Thymus (tissue), 11 donors: ENCODE measurements at regions not wholly inside any gene's neighbourhood (a gene's known extent, or its start where the extent isn't known, plus 50 kb on each side); places are given as distances from the start of the nearest gene placed in this dataset.

Source experiments
- DNase-seq, 9 donors: peaks; one replicate each; pipeline ENCODE4 v3.0.0-alpha.2; 2013; ENCODE audit warnings: low spot score in 9 of 9, low read depth in 6 of 9, missing footprints in 1 of 9
- H3K27ac ChIP-seq, 2 donors: one replicate each; pipeline ENCODE4 v1.5.1; 2013; ENCODE audit warnings: control low read depth in 1 of 2, low read depth in 1 of 2, low read length in 1 of 2, mild to moderate bottlenecking in 1 of 2, moderate library complexity in 1 of 2
- H3K27me3 ChIP-seq, 2 donors: one replicate each; pipeline ENCODE4 v1.5.1; 2013; ENCODE audit warnings: low read length in 1 of 2; ENCODE audit not compliant: control insufficient read depth in 2 of 2, insufficient read depth in 1 of 2
- H3K36me3 ChIP-seq, 2 donors: one replicate each; pipeline ENCODE4 v1.5.1; 2013; ENCODE audit warnings: low read length in 1 of 2, mild to moderate bottlenecking in 1 of 2, moderate library complexity in 1 of 2; ENCODE audit not compliant: control insufficient read depth in 2 of 2, insufficient read depth in 2 of 2
- H3K4me1 ChIP-seq, 2 donors: one replicate each; pipeline ENCODE4 v1.5.1; 2013; ENCODE audit warnings: low read length in 2 of 2; ENCODE audit not compliant: control insufficient read depth in 2 of 2, insufficient read depth in 2 of 2
- H3K4me3 ChIP-seq, 2 donors: one replicate each; pipeline ENCODE4 v1.5.1; 2013; ENCODE audit warnings: low read length in 2 of 2, control low read depth in 1 of 2, mild to moderate bottlenecking in 1 of 2
- H3K9me3 ChIP-seq, 2 donors: one replicate each; pipeline ENCODE4 v1.5.1; 2013; ENCODE audit warnings: low read length in 1 of 2, mild to moderate bottlenecking in 1 of 2; ENCODE audit not compliant: control insufficient read depth in 2 of 2, insufficient read depth in 1 of 2
- WGBS: extraction: QIAGEN DNeasy Blood & Tissue Kit; methylation state at CpG from one replicate; pipeline ENCODE4 v1.1.7; 2013; 5-methylcytosine and 5-hydroxymethylcytosine counted together
- donor health status: healthy.

GRCh38 chr4:184922301-184922700, 96.0 kb upstream of the HELT start:
- no peak for DNase-seq

GRCh38 chr4:184924516-184924915, 93.8 kb upstream of the HELT start:
- Histone ChIP-seq H3K4me1 (no peaks in the 10 kb centered on the region), H3K27ac (no peak overlapping the region), H3K4me3 (no peak overlapping the region), H3K36me3 (no peaks in the 10 kb centered on the region), H3K27me3 (no peaks in the 10 kb centered on the region), H3K9me3 (peaks cover 0 to 4% of the 10 kb centered on the region in 2 donors)
- no peak for DNase-seq
- WGBS = 94% methylated on average over 2 of the region's 2 CpGs

More at GRCh38 chr4:184922301-184922700, 96.0 kb upstream of the HELT start:
- 95% methylated on average over 3 of the region's 3 CpGs for WGBS
- Histone ChIP-seq H3K4me3 (no peak overlapping the region), H3K27me3 (no peaks in the 10 kb centered on the region), H3K4me1 (no peaks in the 10 kb centered on the region), H3K36me3 (no peaks in the 10 kb centered on the region), H3K27ac (no peak overlapping the region), H3K9me3 (no peaks in the 10 kb centered on the region)

- Histone ChIP-seq H3K27me3 (no peaks in the 10 kb centered on the region), H3K36me3 (no peaks in the 10 kb centered on the region), H3K4me1 (no peaks in the 10 kb centered on the region), H3K27ac (no peak overlapping the region), H3K4me3 (no peak overlapping the region), H3K9me3 (peaks cover 0 to 5% of the 10 kb centered on the region in 2 donors)
- 97% methylated on average over 8 of the region's 8 CpGs for WGBS
- DNase-seq = no peak
Measured at GRCh38 chr4:184929476-184929875, 88.8 kb upstream of the HELT start.

DNA sequence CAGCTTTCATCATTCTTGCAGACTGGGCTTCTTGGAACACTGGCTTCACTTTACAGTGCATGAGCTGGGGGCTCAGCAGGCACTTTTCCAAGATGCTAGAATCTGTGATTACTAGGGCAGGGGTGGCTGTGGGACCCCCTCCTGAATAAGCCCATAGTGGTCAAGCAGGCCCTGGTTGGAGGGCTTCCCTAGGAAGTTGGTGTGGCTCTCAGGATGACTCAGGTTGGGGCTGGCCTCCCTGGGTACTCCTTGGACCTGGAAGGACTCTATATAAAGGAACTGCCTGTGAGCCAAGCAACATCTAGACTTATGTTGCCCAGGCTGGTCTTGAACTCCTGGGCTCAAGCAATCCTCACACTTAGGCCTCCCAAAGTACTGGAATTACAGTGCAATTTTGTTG, 88.3 kb upstream of the HELT start:
- Histone ChIP-seq H3K9me3 (peaks cover 0 to 5% of the 10 kb centered on the region in 2 donors), H3K36me3 (no peaks in the 10 kb centered on the region), H3K27ac (no peak overlapping the region), H3K4me1 (no peaks in the 10 kb centered on the region), H3K27me3 (no peaks in the 10 kb centered on the region), H3K4me3 (no peak overlapping the region)
- DNase-seq = no peak

GRCh38 chr4:184932343-184932742, 85.9 kb upstream of the HELT start:
- peak in 1 of 9 donors; percentile 18 for DNase-seq
- H3K36me3 ChIP-seq = no peaks in the 10 kb centered on the region
- no peaks in the 10 kb centered on the region for H3K4me1 ChIP-seq
- no peak overlapping the region for H3K27ac ChIP-seq
- H3K9me3 ChIP-seq = peaks cover 0 to 5% of the 10 kb centered on the region in 2 donors
- 76% methylated on average over 7 of the region's 7 CpGs for WGBS
- H3K27me3 ChIP-seq = no peaks in the 10 kb centered on the region
- no peak overlapping the region for H3K4me3 ChIP-seq

DNA sequence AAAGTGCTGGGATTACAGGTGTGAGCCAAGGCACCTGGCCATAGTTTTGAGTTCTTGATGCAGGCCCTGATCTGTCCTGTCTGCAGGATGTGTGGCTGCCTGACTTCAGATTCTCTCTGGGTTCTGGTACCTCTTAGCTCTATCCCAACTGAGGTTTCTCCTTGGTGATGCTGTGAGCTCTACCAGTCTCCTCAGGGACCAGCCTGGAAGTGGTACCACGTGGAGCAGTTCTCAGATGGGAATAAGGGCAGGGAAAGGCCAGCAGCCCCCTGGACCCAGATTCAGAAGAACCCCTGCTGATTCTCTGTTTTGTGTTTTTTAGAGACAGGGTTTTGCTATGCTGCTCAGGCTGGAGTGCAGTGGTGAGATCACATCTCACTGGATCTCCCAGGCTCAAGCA, 85.0 kb upstream of the HELT start:
- Histone ChIP-seq H3K27me3 (no peaks in the 10 kb centered on the region), H3K36me3 (no peaks in the 10 kb centered on the region), H3K9me3 (peaks cover 0 to 5% of the 10 kb centered on the region in 2 donors), H3K4me3 (no peak overlapping the region), H3K27ac (no peak overlapping the region), H3K4me1 (no peaks in the 10 kb centered on the region)
- WGBS = 80% methylated on average over 1 of the region's 1 CpG
- no peak for DNase-seq

DNA sequence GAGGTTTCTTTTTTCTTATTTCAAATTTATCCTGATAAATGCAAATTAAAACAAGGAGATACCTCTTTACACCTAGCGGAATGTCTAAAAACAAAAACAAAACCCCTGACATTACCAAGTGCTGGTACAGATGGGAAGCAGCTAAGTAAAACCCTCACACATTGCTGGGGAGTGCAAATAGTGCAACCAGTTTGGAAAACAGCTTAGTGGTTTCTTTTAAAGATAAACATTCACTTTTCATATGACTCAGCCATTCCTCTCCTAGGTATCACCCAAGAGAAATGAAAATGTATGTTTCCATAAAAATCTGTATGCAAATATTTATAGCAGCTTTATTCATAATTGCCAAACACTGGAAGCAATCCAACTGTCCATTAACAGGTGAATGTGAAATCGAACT, 84.1 kb upstream of the HELT start:
- H3K36me3 ChIP-seq = no peaks in the 10 kb centered on the region
- WGBS = 95% methylated on average over 2 of the region's 2 CpGs
- DNase-seq = no peak
- no peaks in the 10 kb centered on the region for H3K27me3 ChIP-seq
- no peak overlapping the region for H3K4me3 ChIP-seq
- H3K9me3 ChIP-seq = peaks cover 0 to 4% of the 10 kb centered on the region in 2 donors
- no peaks in the 10 kb centered on the region for H3K4me1 ChIP-seq
- H3K27ac ChIP-seq = no peak overlapping the region

DNA sequence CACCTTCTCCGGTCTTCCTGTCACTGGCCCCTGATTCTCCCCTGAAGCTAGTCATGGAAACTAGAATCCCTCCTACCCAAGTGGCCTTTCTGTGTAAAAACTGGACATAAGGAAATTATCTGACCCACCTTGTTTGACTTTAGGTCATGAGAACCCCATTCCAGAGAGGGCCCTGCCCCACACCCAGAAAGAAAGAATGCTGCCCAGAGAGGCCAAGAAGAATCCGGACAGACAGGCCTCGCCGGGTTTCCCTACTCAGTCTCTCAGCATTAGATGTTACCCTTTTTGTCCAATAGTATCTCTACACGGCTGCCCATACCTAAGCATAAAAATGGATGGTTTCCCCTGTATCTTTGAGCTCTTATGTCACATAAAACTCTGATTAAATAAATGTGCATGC, 83.3 kb upstream of the HELT start:
- Histone ChIP-seq H3K36me3 (no peaks in the 10 kb centered on the region), H3K9me3 (no peaks in the 10 kb centered on the region), H3K4me1 (no peaks in the 10 kb centered on the region), H3K4me3 (no peak overlapping the region), H3K27me3 (no peaks in the 10 kb centered on the region), H3K27ac (no peak overlapping the region)
- WGBS = 98% methylated on average over 5 of the region's 5 CpGs
- DNase-seq = no peak

GRCh38 chr4:184936071-184936470, 82.2 kb upstream of the HELT start:
- no peaks in the 10 kb centered on the region for H3K4me1 ChIP-seq
- H3K27ac ChIP-seq = no peak overlapping the region
- no peaks in the 10 kb centered on the region for H3K36me3 ChIP-seq
- WGBS = 85% methylated on average over 6 of the region's 6 CpGs
- DNase-seq = no peak
- H3K4me3 ChIP-seq = no peak overlapping the region
- no peaks in the 10 kb centered on the region for H3K27me3 ChIP-seq
- H3K9me3 ChIP-seq = no peaks in the 10 kb centered on the region
